GM23338 (cell line): ENCODE measurements at regions not wholly inside any gene's neighbourhood (a gene's known extent, or its start where the extent isn't known, plus 50 kb on each side); places are given as distances from the start of the nearest gene placed in this dataset.

ENCODE experiments used
- ETS1 ChIP-seq: IDR thresholded peaks from 2 replicates; pipeline ENCODE4 v1.6.1; 2016; ENCODE audit warnings: antibody characterized with exemption
- JUNB ChIP-seq: IDR thresholded peaks from one replicate; pipeline ENCODE4 v1.6.1; 2016; ENCODE audit warnings: antibody characterized with exemption; ENCODE audit not compliant: unreplicated experiment
- STAT1 ChIP-seq: IDR thresholded peaks from one replicate; pipeline ENCODE4 v1.6.1; 2016; ENCODE audit warnings: antibody characterized with exemption; ENCODE audit not compliant: unreplicated experiment
- ZNF331 ChIP-seq: fragments of 250-450 bp; sonication (Bioruptor Pico); IDR thresholded peaks from 2 replicates; pipeline ENCODE4 v1.5.0; 2020; ENCODE audit warnings: low read depth, mild to moderate bottlenecking, moderate library complexity
- TF ChIP-seq, protein P1 (sequence below): fragments of 250-450 bp; sonication (Bioruptor Pico); IDR thresholded peaks from 2 replicates; pipeline ENCODE4 v1.5.0; 2020; ENCODE audit warnings: mild to moderate bottlenecking, moderate library complexity
- TF ChIP-seq, protein P2 (sequence below): IDR thresholded peaks from one replicate; pipeline ENCODE4 v1.6.1; 2018; ENCODE audit warnings: antibody characterized with exemption; ENCODE audit not compliant: unreplicated experiment

DNA sequence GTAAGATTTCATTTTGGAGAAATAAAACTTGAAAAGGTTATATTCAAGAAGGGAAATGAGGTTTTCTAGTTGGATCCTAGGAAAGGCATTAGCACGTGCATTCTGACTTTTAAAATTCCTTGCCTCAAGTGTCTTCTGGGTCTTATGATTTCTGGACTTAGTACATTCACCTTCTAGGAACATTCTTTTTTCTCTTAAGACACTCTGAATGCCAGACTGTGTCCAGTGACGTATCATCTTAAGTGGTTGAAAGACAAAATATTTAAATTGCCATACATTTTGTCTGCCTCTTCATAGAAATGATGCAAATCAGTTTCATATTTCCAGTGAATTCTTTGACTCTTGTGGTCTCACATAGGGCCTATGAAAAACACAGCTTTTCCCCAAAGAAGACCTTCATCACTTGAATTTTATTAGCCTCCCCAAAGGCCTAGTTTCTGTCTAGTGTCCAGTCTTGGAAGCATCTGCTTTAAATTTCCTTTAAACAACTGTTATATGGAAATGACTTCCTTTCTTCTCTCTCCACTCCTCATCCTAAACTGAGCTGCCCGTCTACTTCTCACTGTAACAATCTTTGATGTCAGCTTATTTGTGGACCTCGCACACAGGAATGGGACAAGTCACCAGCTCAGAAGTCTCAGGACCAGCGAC is 187.2 kb downstream of the HLX start (continued):
- TF ChIP-seq, protein P1, sequence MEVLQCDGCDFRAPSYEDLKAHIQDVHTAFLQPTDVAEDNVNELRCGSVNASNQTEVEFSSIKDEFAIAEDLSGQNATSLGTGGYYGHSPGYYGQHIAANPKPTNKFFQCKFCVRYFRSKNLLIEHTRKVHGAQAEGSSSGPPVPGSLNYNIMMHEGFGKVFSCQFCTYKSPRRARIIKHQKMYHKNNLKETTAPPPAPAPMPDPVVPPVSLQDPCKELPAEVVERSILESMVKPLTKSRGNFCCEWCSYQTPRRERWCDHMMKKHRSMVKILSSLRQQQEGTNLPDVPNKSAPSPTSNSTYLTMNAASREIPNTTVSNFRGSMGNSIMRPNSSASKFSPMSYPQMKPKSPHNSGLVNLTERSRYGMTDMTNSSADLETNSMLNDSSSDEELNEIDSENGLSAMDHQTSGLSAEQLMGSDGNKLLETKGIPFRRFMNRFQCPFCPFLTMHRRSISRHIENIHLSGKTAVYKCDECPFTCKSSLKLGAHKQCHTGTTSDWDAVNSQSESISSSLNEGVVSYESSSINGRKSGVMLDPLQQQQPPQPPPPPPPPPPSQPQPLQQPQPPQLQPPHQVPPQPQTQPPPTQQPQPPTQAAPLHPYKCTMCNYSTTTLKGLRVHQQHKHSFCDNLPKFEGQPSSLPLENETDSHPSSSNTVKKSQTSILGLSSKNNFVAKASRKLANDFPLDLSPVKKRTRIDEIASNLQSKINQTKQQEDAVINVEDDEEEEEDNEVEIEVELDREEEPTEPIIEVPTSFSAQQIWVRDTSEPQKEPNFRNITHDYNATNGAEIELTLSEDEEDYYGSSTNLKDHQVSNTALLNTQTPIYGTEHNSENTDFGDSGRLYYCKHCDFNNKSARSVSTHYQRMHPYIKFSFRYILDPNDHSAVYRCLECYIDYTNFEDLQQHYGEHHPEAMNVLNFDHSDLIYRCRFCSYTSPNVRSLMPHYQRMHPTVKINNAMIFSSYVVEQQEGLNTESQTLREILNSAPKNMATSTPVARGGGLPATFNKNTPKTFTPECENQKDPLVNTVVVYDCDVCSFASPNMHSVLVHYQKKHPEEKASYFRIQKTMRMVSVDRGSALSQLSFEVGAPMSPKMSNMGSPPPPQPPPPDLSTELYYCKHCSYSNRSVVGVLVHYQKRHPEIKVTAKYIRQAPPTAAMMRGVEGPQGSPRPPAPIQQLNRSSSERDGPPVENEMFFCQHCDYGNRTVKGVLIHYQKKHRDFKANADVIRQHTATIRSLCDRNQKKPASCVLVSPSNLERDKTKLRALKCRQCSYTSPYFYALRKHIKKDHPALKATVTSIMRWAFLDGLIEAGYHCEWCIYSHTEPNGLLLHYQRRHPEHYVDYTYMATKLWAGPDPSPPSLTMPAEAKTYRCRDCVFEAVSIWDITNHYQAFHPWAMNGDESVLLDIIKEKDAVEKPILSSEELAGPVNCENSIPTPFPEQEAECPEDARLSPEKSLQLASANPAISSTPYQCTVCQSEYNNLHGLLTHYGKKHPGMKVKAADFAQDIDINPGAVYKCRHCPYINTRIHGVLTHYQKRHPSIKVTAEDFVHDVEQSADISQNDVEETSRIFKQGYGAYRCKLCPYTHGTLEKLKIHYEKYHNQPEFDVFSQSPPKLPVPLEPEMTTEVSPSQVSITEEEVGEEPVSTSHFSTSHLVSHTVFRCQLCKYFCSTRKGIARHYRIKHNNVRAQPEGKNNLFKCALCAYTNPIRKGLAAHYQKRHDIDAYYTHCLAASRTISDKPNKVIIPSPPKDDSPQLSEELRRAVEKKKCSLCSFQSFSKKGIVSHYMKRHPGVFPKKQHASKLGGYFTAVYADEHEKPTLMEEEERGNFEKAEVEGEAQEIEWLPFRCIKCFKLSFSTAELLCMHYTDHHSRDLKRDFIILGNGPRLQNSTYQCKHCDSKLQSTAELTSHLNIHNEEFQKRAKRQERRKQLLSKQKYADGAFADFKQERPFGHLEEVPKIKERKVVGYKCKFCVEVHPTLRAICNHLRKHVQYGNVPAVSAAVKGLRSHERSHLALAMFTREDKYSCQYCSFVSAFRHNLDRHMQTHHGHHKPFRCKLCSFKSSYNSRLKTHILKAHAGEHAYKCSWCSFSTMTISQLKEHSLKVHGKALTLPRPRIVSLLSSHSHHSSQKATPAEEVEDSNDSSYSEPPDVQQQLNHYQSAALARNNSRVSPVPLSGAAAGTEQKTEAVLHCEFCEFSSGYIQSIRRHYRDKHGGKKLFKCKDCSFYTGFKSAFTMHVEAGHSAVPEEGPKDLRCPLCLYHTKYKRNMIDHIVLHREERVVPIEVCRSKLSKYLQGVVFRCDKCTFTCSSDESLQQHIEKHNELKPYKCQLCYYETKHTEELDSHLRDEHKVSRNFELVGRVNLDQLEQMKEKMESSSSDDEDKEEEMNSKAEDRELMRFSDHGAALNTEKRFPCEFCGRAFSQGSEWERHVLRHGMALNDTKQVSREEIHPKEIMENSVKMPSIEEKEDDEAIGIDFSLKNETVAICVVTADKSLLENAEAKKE (CRISPR knock-in tag): no peak
- no peak for TF ChIP-seq ETS1
- TF ChIP-seq, protein P2, sequence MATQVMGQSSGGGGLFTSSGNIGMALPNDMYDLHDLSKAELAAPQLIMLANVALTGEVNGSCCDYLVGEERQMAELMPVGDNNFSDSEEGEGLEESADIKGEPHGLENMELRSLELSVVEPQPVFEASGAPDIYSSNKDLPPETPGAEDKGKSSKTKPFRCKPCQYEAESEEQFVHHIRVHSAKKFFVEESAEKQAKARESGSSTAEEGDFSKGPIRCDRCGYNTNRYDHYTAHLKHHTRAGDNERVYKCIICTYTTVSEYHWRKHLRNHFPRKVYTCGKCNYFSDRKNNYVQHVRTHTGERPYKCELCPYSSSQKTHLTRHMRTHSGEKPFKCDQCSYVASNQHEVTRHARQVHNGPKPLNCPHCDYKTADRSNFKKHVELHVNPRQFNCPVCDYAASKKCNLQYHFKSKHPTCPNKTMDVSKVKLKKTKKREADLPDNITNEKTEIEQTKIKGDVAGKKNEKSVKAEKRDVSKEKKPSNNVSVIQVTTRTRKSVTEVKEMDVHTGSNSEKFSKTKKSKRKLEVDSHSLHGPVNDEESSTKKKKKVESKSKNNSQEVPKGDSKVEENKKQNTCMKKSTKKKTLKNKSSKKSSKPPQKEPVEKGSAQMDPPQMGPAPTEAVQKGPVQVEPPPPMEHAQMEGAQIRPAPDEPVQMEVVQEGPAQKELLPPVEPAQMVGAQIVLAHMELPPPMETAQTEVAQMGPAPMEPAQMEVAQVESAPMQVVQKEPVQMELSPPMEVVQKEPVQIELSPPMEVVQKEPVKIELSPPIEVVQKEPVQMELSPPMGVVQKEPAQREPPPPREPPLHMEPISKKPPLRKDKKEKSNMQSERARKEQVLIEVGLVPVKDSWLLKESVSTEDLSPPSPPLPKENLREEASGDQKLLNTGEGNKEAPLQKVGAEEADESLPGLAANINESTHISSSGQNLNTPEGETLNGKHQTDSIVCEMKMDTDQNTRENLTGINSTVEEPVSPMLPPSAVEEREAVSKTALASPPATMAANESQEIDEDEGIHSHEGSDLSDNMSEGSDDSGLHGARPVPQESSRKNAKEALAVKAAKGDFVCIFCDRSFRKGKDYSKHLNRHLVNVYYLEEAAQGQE: no peak
- TF ChIP-seq JUNB: no peak
- TF ChIP-seq STAT1: no peak
- no peak for TF ChIP-seq ZNF331
